H1 (cell line): ENCODE measurements at regions not wholly inside any gene's neighbourhood (a gene's known extent, or its start where the extent isn't known, plus 50 kb on each side); places are given as distances from the start of the nearest gene placed in this dataset.

Experiments
- CEBPB ChIP-seq: IDR thresholded peaks from 2 replicates; pipeline ENCODE4 v1.6.1; 2012; ENCODE audit warnings: low read depth, low read length
- HDAC2 ChIP-seq, 2 experiments: fragments of 300-600 bp in 1 of 2; sonication (generic) in 1 of 2; IDR thresholded peaks; 2 replicates each; pipeline ENCODE4 v1.6.1; 2011 to 2012; ENCODE audit warnings: low read depth in 2 of 2, low read length in 2 of 2, mild to moderate bottlenecking in 2 of 2, moderate library complexity in 2 of 2, borderline replicate concordance in 1 of 2, inconsistent platforms in 1 of 2
- RAD21 ChIP-seq, 2 experiments: IDR thresholded peaks in 1 of 2; conservative IDR thresholded peaks in 1 of 2; 2 replicates each; pipeline ENCODE4 v1.6.1; 2011; ENCODE audit warnings: low read depth in 2 of 2, low read length in 2 of 2, improper control_type of control experiment in 1 of 2, inconsistent platforms in 1 of 2, mild to moderate bottlenecking in 1 of 2, moderate library complexity in 1 of 2
- RBBP5 ChIP-seq: IDR thresholded peaks from 2 replicates; pipeline ENCODE4 v1.7.1; 2012; ENCODE audit warnings: low read depth, mild to moderate bottlenecking, inconsistent platforms, low read length, moderate library complexity, borderline replicate concordance

DNA sequence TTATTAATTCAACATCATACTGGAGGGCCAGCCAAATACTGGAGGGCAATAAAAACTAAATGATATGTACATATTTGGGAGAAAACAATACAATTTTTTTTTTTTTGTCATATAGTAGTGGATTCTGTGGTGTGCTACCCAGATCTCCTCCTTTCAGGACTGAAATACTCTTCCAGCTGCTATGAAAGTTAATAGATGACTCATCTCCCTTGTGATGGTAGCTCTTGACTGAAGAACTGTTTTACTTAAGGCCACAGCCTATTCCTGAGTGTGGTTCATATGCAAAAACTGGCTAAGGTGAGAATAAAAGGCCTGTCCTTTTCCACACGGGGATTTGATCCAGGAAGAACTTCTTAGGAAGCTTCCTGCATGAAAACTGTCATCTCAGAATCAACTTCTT is 307.9 kb downstream of the HLX start (continued):
- TF ChIP-seq RAD21 (IDR thresholded peaks at IDR 0.05 in 1 of 2, conservative IDR thresholded peaks at IDR 0.05 in 1 of 2; ENCODE audit: low read depth in 2 of 2, low read length in 2 of 2) (no peak), HDAC2 (IDR thresholded peaks at IDR 0.05; ENCODE audit: borderline replicate concordance in 1 of 2, low read depth in 2 of 2, low read length in 2 of 2) (no peak), CEBPB (no peak), RBBP5 (no peak)
